Mesendoderm (in vitro differentiated cells): ENCODE measurements at regions not wholly inside any gene's neighbourhood (a gene's known extent, or its start where the extent isn't known, plus 50 kb on each side); places are given as distances from the start of the nearest gene placed in this dataset.
A peak's percentile ranks its signal among the peaks of the same experiment; 100 is the strongest.

Experiments
- DNase-seq: peaks from one replicate; pipeline ENCODE4 v3.0.0; 2013
- H2AK5ac ChIP-seq: 2 replicates; pipeline ENCODE4 v1.6.1; 2013; ENCODE audit warnings: low read length, inconsistent platforms
- H2BK120ac ChIP-seq: 2 replicates; pipeline ENCODE4 v1.6.1; 2013; ENCODE audit warnings: low read depth, mild to moderate bottlenecking, low read length, moderate library complexity, mixed read lengths
- H2BK15ac ChIP-seq: replicated peaks from 2 replicates; pipeline ENCODE4 v1.6.1; 2013; ENCODE audit warnings: low read depth, mild to moderate bottlenecking, moderate library complexity
- H2BK5ac ChIP-seq: 2 replicates; pipeline ENCODE4 v1.6.1; 2013; ENCODE audit warnings: low read length, inconsistent platforms
- H3K18ac ChIP-seq: 2 replicates; pipeline ENCODE4 v1.6.1; 2013; ENCODE audit warnings: mild to moderate bottlenecking, low read length, mixed read lengths
- H3K23ac ChIP-seq: one replicate; pipeline ENCODE4 v1.6.1; 2013; ENCODE audit warnings: low read length
- H3K27ac ChIP-seq: 2 replicates; pipeline ENCODE4 v1.5.1; 2013; ENCODE audit warnings: low read depth, mild to moderate bottlenecking, inconsistent platforms, low read length, moderate library complexity
- H3K27me3 ChIP-seq: 2 replicates; pipeline ENCODE4 v1.6.1; 2013; ENCODE audit warnings: low read length, control low read depth, mild to moderate bottlenecking, inconsistent platforms; ENCODE audit not compliant: insufficient read depth, poor library complexity
- H3K36me3 ChIP-seq: 2 replicates; pipeline ENCODE4 v1.6.1; 2013; ENCODE audit warnings: low read length, inconsistent platforms; ENCODE audit not compliant: control insufficient read depth, insufficient read depth
- H3K4ac ChIP-seq: one replicate; pipeline ENCODE4 v1.6.1; 2013; ENCODE audit warnings: low read depth, mild to moderate bottlenecking, low read length, moderate library complexity
- H3K4me1 ChIP-seq: 2 replicates; pipeline ENCODE4 v1.6.1; 2013; ENCODE audit warnings: low read depth, low read length, inconsistent platforms; ENCODE audit not compliant: control insufficient read depth
- H3K4me2 ChIP-seq: 2 replicates; pipeline ENCODE4 v1.6.1; 2013; ENCODE audit warnings: low read length
- H3K4me3 ChIP-seq: 2 replicates; pipeline ENCODE4 v1.5.1; 2013; ENCODE audit warnings: mild to moderate bottlenecking, low read length
- H3K56ac ChIP-seq: one replicate; pipeline ENCODE4 v1.6.1; 2013; ENCODE audit warnings: low read length
- H3K79me1 ChIP-seq: 2 replicates; pipeline ENCODE4 v1.6.1; 2013; ENCODE audit warnings: low read length, inconsistent platforms
- H3K79me2 ChIP-seq: 2 replicates; pipeline ENCODE4 v1.6.1; 2013; ENCODE audit warnings: mild to moderate bottlenecking, low read length; ENCODE audit not compliant: control insufficient read depth, insufficient read depth
- H3K9ac ChIP-seq: 2 replicates; pipeline ENCODE4 v1.6.1; 2013; ENCODE audit warnings: low read length, inconsistent platforms
- H4K5ac ChIP-seq: one replicate; pipeline ENCODE4 v1.6.1; 2013; ENCODE audit warnings: low read length
- H4K8ac ChIP-seq: one replicate; pipeline ENCODE4 v1.6.1; 2013; ENCODE audit warnings: low read depth, mild to moderate bottlenecking, control low read depth, low read length, moderate library complexity
- WGBS: extraction: QIAGEN DNeasy Blood & Tissue Kit; methylation state at CpG from one replicate; pipeline ENCODE4 v1.1.7; 2013; ENCODE audit warnings: low lambda C conversion rate, missing lambda C conversion rate; ENCODE audit not compliant: insufficient coverage; ENCODE audit errors: extremely low coverage; 5-methylcytosine and 5-hydroxymethylcytosine counted together

- WGBS = no CpG with 5 or more reads among the region's 1 CpG
- Histone ChIP-seq H4K8ac (no peak overlapping the region), H3K27me3 (no peaks in the 10 kb centered on the region), H3K18ac (peak overlapping the region; percentile 80), H3K56ac (no peak overlapping the region), H2BK5ac (no peak overlapping the region), H3K4me1 (peaks cover 2% of the 10 kb centered on the region), H2AK5ac (no peak overlapping the region), H3K4me2 (no peak overlapping the region), H3K4ac (no peak overlapping the region), H3K79me2 (no peaks in the 10 kb centered on the region), H2BK15ac (no peak overlapping the region), H4K5ac (no peak overlapping the region), H3K36me3 (no peaks in the 10 kb centered on the region), H3K27ac (no peak overlapping the region), H3K23ac (no peak overlapping the region), H3K4me3 (no peak overlapping the region), H3K79me1 (no peaks in the 10 kb centered on the region), H2BK120ac (no peak overlapping the region), H3K9ac (no peak overlapping the region)
- peak; percentile 3 for DNase-seq
Measured at GRCh38 chr5:92380069-92380770, 997.1 kb upstream of the ARRDC3 start.

- Histone ChIP-seq H3K4ac (no peak overlapping the region), H2AK5ac (no peak overlapping the region), H3K4me2 (no peak overlapping the region), H3K79me2 (no peaks in the 10 kb centered on the region), H3K79me1 (no peaks in the 10 kb centered on the region), H3K18ac (no peak overlapping the region), H3K27me3 (no peaks in the 10 kb centered on the region), H3K4me3 (no peak overlapping the region), H3K36me3 (no peaks in the 10 kb centered on the region), H2BK120ac (no peak overlapping the region), H3K9ac (no peak overlapping the region), H2BK15ac (no peak overlapping the region), H4K5ac (no peak overlapping the region), H3K56ac (no peak overlapping the region), H4K8ac (no peak overlapping the region), H3K23ac (no peak overlapping the region), H3K27ac (peak overlapping the region; percentile 21), H2BK5ac (peak overlapping the region; percentile 5), H3K4me1 (peaks cover 2% of the 10 kb centered on the region)
- no CpG with 5 or more reads among the region's 9 CpGs for WGBS
- DNase-seq = peak; percentile 95
Measured at GRCh38 chr5:92378966-92379611, 996.0 kb upstream of the ARRDC3 start.

GRCh38 chr5:92374859-92375258 lies 991.7 kb upstream of the ARRDC3 start:
- H3K4me2 ChIP-seq = no peak overlapping the region
- WGBS = no CpG with 5 or more reads among the region's 20 CpGs

GRCh38 chr5:92372766-92373165 lies 989.6 kb upstream of the ARRDC3 start:
- no peak for DNase-seq
- no peak overlapping the region for H3K9ac ChIP-seq
- no peaks in the 10 kb centered on the region for H3K27me3 ChIP-seq
- H3K56ac ChIP-seq = no peak overlapping the region
- no peak overlapping the region for H4K5ac ChIP-seq
- no peak overlapping the region for H3K18ac ChIP-seq
- no peak overlapping the region for H3K4me2 ChIP-seq
- H2BK120ac ChIP-seq = no peak overlapping the region
- no peak overlapping the region for H2BK15ac ChIP-seq
- no CpG with 5 or more reads among the region's 1 CpG for WGBS
- no peak overlapping the region for H4K8ac ChIP-seq
- no peak overlapping the region for H3K4ac ChIP-seq
- H3K4me1 ChIP-seq = no peaks in the 10 kb centered on the region
- H3K36me3 ChIP-seq = no peaks in the 10 kb centered on the region
- no peak overlapping the region for H2AK5ac ChIP-seq
- H2BK5ac ChIP-seq = no peak overlapping the region
- no peaks in the 10 kb centered on the region for H3K79me2 ChIP-seq
- H3K27ac ChIP-seq = no peak overlapping the region
- H3K79me1 ChIP-seq = no peaks in the 10 kb centered on the region
- H3K4me3 ChIP-seq = no peak overlapping the region
- H3K23ac ChIP-seq = no peak overlapping the region

More at GRCh38 chr5:92374859-92375258, 991.7 kb upstream of the ARRDC3 start:
- H3K79me1 ChIP-seq = no peaks in the 10 kb centered on the region
- H3K4me1 ChIP-seq = peaks cover 2% of the 10 kb centered on the region
- no peaks in the 10 kb centered on the region for H3K79me2 ChIP-seq
- H3K27ac ChIP-seq = no peak overlapping the region
- H2BK5ac ChIP-seq = no peak overlapping the region
- H4K8ac ChIP-seq = no peak overlapping the region
- H3K4me3 ChIP-seq = no peak overlapping the region
- H2AK5ac ChIP-seq = no peak overlapping the region
- no peak overlapping the region for H3K23ac ChIP-seq
- no peak overlapping the region for H2BK120ac ChIP-seq
- no peak overlapping the region for H3K4ac ChIP-seq
- H3K27me3 ChIP-seq = no peaks in the 10 kb centered on the region
- DNase-seq = no peak
- no peak overlapping the region for H3K56ac ChIP-seq
- no peak overlapping the region for H2BK15ac ChIP-seq
- no peaks in the 10 kb centered on the region for H3K36me3 ChIP-seq
- no peak overlapping the region for H3K9ac ChIP-seq
- no peak overlapping the region for H3K18ac ChIP-seq
- no peak overlapping the region for H4K5ac ChIP-seq

GRCh38 chr5:92371889-92372235 lies 988.7 kb upstream of the ARRDC3 start:
- Histone ChIP-seq H3K27me3 (no peaks in the 10 kb centered on the region), H4K5ac (no peak overlapping the region), H3K4me3 (no peak overlapping the region), H3K4me1 (no peaks in the 10 kb centered on the region), H3K56ac (no peak overlapping the region), H3K79me1 (no peaks in the 10 kb centered on the region), H3K79me2 (no peaks in the 10 kb centered on the region), H3K18ac (no peak overlapping the region), H3K4me2 (no peak overlapping the region), H2BK5ac (no peak overlapping the region), H3K9ac (no peak overlapping the region), H3K23ac (no peak overlapping the region), H4K8ac (no peak overlapping the region), H2AK5ac (no peak overlapping the region), H3K4ac (no peak overlapping the region), H2BK120ac (no peak overlapping the region), H3K27ac (no peak overlapping the region), H2BK15ac (no peak overlapping the region), H3K36me3 (no peaks in the 10 kb centered on the region)
- peak; percentile 5 for DNase-seq
- no CpG with 5 or more reads among the region's 2 CpGs for WGBS
